Cardiac muscle cell (in vitro differentiated cells and primary cell): ENCODE measurements at regions not wholly inside any gene's neighbourhood (a gene's known extent, or its start where the extent isn't known, plus 50 kb on each side); places are given as distances from the start of the nearest gene placed in this dataset.
A peak's percentile ranks its signal among the peaks of the same experiment; 100 is the strongest.

ENCODE experiments used
- DNase-seq, 2 donors: peaks; one replicate each; pipeline versions ENCODE4 v3.0.0 to v3.0.0-alpha.2; 2010 to 2017; ENCODE audit warnings: low read depth in 1 of 2, low spot score in 1 of 2
- H3K27ac ChIP-seq: fragments of 200-600 bp; sonication (generic); 2 replicates; pipeline ENCODE4 v1.5.1; 2016
- H3K27me3 ChIP-seq: fragments of 200-600 bp; sonication (generic); 2 replicates; pipeline ENCODE4 v1.6.0; 2016; ENCODE audit warnings: control low read depth
- H3K36me3 ChIP-seq: fragments of 200-600 bp; sonication (generic); 2 replicates; pipeline ENCODE4 v1.5.1; 2016; ENCODE audit warnings: control low read depth
- H3K4me1 ChIP-seq: fragments of 200-600 bp; sonication (generic); 2 replicates; pipeline ENCODE4 v1.8.1; 2017; ENCODE audit warnings: low read depth, mild to moderate bottlenecking, mixed run types
- H3K4me3 ChIP-seq: fragments of 200-600 bp; sonication (generic); 2 replicates; pipeline ENCODE4 v1.5.1; 2016; ENCODE audit warnings: mild to moderate bottlenecking
- H3K9me3 ChIP-seq: fragments of 200-600 bp; sonication (generic); 2 replicates; pipeline ENCODE4 v1.5.1; 2017; ENCODE audit warnings: low read depth, mild to moderate bottlenecking, control low read depth
- TF ChIP-seq, protein P1 (sequence below): IDR thresholded peaks from 2 replicates; pipeline ENCODE4 v1.5.1; 2012; ENCODE audit warnings: low read depth, mild to moderate bottlenecking, low read length

DNA sequence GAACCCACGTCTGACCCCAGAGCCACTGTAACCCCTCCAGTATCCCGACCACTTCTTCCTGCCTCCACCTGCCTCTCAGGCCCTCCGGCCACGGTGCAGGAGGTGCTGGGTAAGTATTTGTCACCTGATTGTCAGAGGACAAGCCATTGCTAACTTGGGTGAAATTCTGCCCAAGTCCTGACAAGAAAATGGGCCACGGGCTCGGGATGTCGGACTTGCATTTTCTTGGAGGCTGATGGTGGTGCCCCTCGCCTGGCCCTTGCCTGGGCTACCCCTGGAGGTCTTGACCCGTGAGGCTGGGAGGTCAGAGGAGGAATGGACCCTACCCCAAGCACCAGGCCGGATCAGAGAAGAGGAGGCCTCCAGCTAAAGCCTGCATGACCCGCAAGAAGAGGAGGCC, 149.7 kb upstream of the COL5A1 start:
- Histone ChIP-seq H3K27ac (no peak overlapping the region), H3K4me1 (peaks cover 7% of the 10 kb centered on the region), H3K4me3 (no peak overlapping the region), H3K9me3 (no peaks in the 10 kb centered on the region), H3K36me3 (no peaks in the 10 kb centered on the region), H3K27me3 (no peaks in the 10 kb centered on the region)
- TF ChIP-seq, protein P1, sequence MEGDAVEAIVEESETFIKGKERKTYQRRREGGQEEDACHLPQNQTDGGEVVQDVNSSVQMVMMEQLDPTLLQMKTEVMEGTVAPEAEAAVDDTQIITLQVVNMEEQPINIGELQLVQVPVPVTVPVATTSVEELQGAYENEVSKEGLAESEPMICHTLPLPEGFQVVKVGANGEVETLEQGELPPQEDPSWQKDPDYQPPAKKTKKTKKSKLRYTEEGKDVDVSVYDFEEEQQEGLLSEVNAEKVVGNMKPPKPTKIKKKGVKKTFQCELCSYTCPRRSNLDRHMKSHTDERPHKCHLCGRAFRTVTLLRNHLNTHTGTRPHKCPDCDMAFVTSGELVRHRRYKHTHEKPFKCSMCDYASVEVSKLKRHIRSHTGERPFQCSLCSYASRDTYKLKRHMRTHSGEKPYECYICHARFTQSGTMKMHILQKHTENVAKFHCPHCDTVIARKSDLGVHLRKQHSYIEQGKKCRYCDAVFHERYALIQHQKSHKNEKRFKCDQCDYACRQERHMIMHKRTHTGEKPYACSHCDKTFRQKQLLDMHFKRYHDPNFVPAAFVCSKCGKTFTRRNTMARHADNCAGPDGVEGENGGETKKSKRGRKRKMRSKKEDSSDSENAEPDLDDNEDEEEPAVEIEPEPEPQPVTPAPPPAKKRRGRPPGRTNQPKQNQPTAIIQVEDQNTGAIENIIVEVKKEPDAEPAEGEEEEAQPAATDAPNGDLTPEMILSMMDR: no peak
- DNase-seq: no peak

DNA sequence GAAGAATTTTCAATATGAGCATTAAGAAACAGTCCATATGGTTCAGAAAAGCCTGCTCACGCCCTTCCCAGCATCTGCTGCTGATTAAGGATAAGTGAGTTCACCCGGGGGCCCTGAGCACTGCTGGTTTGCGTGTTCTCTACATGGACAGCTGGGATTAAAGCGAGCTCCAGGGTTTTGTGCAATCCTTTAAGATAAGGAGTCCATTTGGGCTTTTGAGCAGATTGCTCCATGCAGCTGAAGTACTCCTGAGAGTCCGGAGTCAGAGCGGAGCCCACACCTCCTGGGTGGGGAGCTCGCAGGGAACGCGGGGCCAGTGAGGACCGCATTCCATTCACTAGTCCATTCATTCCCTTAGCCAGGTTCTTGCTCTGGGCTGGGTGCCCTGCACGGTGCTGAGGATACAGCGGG, 149.3 kb upstream of the COL5A1 start:
- no peak overlapping the region for H3K27ac ChIP-seq
- H3K4me3 ChIP-seq: no peak overlapping the region
- H3K36me3 ChIP-seq: no peaks in the 10 kb centered on the region
- H3K4me1 ChIP-seq: peaks cover 7% of the 10 kb centered on the region
- no peaks in the 10 kb centered on the region for H3K9me3 ChIP-seq
- no peaks in the 10 kb centered on the region for H3K27me3 ChIP-seq
- TF ChIP-seq, protein P1: no peak
- peak; percentile 46 to 98 for DNase-seq

DNA sequence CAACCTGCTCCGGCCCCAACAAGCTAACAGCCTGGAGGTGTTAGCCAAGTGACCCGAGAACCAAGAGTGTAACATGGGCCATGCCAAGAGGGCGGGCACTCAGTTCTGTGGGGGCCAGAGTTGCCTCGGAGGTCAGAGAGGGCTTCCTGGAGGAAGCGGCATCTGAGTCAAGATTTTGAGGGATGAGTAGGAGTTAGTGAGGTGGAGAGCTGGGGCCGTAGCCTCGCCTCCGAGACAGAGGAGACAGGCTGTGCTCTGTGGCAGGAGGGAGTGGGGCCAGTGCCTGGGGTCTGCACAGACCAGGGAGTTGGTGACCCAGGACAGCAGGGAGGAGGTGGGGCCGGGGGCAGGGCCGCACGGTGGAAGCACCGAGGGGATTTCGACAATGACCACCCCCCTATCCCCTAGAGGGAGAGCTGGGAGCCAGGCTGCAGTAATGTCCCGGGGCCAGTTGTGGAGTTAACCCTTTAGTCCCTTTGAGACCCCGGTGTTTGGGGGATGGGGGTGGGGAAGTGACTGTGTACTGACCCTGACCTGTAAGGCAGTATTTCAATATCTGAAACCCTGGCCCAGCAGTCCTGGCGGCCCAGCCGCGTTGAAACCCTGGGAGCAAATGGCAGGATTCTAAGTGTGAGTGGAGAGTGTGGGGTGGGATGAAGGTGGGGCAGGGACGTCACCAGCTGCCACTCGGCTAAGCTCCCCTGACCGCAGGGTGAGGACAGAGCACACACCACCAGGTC, 148.7 kb upstream of the COL5A1 start:
- H3K4me3 ChIP-seq: no peak overlapping the region
- H3K36me3 ChIP-seq: no peaks in the 10 kb centered on the region
- H3K9me3 ChIP-seq: no peaks in the 10 kb centered on the region
- DNase-seq: no peak
- peaks cover 7% of the 10 kb centered on the region for H3K4me1 ChIP-seq
- no peak overlapping the region for H3K27ac ChIP-seq
- TF ChIP-seq, protein P1: no peak
- no peaks in the 10 kb centered on the region for H3K27me3 ChIP-seq

DNA sequence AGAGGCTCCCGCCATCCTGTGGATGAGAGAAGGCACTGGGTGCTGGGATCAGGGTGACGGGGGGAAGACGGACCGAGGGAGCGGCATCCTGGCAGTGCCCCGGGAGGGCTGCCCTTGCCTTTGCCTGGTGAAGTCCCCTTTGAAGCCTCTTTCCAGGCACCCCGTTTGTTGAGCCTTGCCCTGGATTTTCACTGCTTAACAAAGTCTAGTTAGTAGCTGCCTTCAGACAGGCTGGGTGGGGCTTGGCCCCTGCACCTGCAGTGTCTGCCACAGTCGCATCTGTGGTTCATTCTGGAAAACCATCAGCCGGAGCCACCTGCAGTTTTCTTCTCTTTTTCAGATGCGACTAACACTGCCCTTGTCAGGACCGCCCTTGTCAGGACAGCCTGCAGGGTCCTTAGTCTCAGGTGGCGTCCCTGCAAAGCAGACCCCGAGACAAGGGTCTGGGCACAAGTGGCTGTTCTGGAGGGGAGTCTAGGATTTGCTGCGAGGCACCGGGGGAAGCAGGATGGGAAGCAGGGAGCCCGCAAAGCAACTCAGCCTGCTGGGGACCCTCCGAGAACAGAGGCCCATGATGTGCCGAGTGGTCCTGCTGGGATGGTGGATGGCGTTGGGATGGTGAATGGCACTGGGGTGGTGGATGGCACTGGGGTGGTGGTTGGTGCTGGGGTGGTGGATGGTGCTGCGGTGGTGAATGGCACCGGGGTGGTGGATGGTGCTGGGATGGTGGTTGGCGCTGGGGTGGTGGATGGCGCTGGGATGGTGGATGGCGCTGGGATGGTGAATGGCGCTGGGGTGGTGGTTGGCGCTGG, 147.9 kb upstream of the COL5A1 start:
- Histone ChIP-seq H3K4me3 (no peak overlapping the region), H3K27me3 (no peaks in the 10 kb centered on the region), H3K9me3 (no peaks in the 10 kb centered on the region), H3K27ac (no peak overlapping the region), H3K36me3 (no peaks in the 10 kb centered on the region), H3K4me1 (peaks cover 7% of the 10 kb centered on the region)
- DNase-seq: no peak
- TF ChIP-seq, protein P1: no peak

DNA sequence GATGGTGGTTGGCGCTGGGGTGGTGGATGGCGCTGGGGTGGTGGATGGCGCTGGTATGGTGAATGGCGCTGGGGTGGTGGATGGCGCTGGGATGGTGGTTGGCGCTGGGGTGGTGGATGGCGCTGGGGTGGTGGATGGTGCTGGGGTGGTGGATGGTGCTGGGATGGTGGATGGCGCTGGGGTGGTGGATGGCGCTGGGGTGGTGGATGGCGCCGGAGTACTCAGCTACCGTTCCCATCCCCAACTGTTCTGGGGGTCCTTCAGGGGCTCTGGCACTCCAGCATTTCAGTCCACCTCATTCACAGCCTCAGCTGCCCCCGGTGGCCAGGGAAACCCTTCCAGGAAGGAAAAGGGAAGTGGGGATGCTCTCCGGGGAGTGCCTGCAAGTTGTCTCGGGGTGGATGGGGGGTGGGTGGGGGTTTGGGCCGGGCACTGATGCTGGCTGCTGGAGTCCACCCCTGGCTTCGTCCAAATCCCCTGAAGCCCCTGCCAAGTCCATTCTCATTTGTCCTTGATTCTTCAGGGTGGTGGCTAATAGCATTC, 147.3 kb upstream of the COL5A1 start:
- no peak overlapping the region for H3K4me3 ChIP-seq
- peaks cover 7% of the 10 kb centered on the region for H3K4me1 ChIP-seq
- no peak for DNase-seq
- H3K27me3 ChIP-seq: no peaks in the 10 kb centered on the region
- H3K36me3 ChIP-seq: no peaks in the 10 kb centered on the region
- TF ChIP-seq, protein P1: no peak
- no peak overlapping the region for H3K27ac ChIP-seq
- H3K9me3 ChIP-seq: no peaks in the 10 kb centered on the region
